Upper lobe of right lung (tissue), 1 donor: ENCODE measurements at regions not wholly inside any gene's neighbourhood (a gene's known extent, or its start where the extent isn't known, plus 50 kb on each side); places are given as distances from the start of the nearest gene placed in this dataset.

Source experiments
- ATAC-seq: fragments of 200-7000 bp; cut with Tn5 transposase; one replicate; pipeline ENCODE4 v1.9.1; 2020; ENCODE audit warnings: mild to moderate bottlenecking, moderate library complexity
- DNase-seq: peaks from one replicate; pipeline ENCODE4 v3.0.0-alpha.2; 2020
- H3K27ac ChIP-seq: fragments of 200-600 bp; one replicate; pipeline ENCODE4 v1.8.0; 2022
- H3K27me3 ChIP-seq: fragments of 200-600 bp; one replicate; pipeline ENCODE4 v1.8.0; 2022; ENCODE audit warnings: mild to moderate bottlenecking
- H3K36me3 ChIP-seq: fragments of 200-600 bp; one replicate; pipeline ENCODE4 v1.8.0; 2022
- H3K4me1 ChIP-seq: fragments of 200-600 bp; one replicate; pipeline ENCODE4 v1.8.0; 2022
- H3K4me3 ChIP-seq: fragments of 200-600 bp; one replicate; pipeline ENCODE4 v1.8.0; 2022; ENCODE audit warnings: mild to moderate bottlenecking
- H3K9me3 ChIP-seq: fragments of 200-600 bp; one replicate; pipeline ENCODE4 v1.8.0; 2022
- intact Hi-C: fragments of 100-400 bp; cut with DNase I; formaldehyde crosslinking; loops from one replicate; pipeline ENCODE4 v1.11.0; 2022
- TF ChIP-seq, protein P1 (sequence below): fragments of 200-600 bp; IDR thresholded peaks from one replicate; pipeline ENCODE4 v1.8.0; 2022; ENCODE audit warnings: antibody characterized with exemption
- donor health status: DM: no; HTN: yes; CAD: no; lungs with severe emphysema.

DNA sequence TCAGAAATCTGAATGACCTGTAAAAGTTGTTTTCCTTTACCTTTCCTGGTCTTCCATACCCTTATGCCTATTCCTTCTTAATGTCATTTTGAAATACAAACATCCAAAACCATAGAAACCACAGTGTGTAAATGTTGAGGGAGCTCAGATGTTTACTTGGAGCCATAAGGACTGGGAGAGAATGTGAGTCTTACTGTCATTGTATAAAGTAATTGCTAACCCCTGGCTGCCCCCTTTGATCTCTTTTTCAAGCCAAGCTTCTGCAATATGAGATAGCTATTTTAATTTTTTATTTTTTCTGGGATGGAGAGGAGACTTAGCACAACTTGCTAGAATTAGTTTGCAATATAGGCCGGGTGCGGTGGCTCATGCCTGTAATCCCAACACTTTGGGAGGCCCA is 124.4 kb upstream of the AKIRIN2 start:
- DNase-seq (no peak), ATAC-seq (no peak)
- no peaks in the 10 kb centered on the region for H3K27me3 ChIP-seq
- TF ChIP-seq, protein P1, sequence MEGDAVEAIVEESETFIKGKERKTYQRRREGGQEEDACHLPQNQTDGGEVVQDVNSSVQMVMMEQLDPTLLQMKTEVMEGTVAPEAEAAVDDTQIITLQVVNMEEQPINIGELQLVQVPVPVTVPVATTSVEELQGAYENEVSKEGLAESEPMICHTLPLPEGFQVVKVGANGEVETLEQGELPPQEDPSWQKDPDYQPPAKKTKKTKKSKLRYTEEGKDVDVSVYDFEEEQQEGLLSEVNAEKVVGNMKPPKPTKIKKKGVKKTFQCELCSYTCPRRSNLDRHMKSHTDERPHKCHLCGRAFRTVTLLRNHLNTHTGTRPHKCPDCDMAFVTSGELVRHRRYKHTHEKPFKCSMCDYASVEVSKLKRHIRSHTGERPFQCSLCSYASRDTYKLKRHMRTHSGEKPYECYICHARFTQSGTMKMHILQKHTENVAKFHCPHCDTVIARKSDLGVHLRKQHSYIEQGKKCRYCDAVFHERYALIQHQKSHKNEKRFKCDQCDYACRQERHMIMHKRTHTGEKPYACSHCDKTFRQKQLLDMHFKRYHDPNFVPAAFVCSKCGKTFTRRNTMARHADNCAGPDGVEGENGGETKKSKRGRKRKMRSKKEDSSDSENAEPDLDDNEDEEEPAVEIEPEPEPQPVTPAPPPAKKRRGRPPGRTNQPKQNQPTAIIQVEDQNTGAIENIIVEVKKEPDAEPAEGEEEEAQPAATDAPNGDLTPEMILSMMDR = no peak
- H3K36me3 ChIP-seq = no peaks in the 10 kb centered on the region
- intact Hi-C loops = no loop called here
- peaks cover 5% of the 10 kb centered on the region for H3K4me1 ChIP-seq
- no peak overlapping the region for H3K4me3 ChIP-seq
- no peak overlapping the region for H3K27ac ChIP-seq
- H3K9me3 ChIP-seq = no peaks in the 10 kb centered on the region

DNA sequence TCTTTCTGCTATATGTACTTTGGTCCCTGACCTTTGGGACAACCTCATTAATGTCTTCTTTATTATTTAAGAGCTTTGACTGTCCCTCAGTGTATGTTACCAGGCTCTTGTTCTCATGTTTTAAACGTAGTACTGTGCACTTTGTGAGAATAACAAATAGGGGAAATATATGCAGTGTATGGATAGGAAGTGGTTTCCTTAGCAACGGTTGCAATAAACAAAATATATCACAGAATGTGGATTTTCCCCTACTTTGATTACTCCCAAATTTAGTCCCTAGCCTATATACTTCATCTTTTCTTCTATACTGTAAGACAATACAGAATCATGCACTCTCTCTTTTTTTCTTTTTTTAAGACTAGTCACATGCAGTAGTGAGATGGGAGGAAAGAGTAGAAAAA is 123.8 kb upstream of the AKIRIN2 start:
- Histone ChIP-seq H3K36me3 (no peaks in the 10 kb centered on the region), H3K4me3 (no peak overlapping the region), H3K4me1 (peaks cover 5% of the 10 kb centered on the region), H3K27me3 (no peaks in the 10 kb centered on the region), H3K9me3 (no peaks in the 10 kb centered on the region), H3K27ac (no peak overlapping the region)
- DNase-seq (no peak), ATAC-seq (peak; percentile 54)
- TF ChIP-seq, protein P1 = no peak
- intact Hi-C loops = no loop called here

DNA sequence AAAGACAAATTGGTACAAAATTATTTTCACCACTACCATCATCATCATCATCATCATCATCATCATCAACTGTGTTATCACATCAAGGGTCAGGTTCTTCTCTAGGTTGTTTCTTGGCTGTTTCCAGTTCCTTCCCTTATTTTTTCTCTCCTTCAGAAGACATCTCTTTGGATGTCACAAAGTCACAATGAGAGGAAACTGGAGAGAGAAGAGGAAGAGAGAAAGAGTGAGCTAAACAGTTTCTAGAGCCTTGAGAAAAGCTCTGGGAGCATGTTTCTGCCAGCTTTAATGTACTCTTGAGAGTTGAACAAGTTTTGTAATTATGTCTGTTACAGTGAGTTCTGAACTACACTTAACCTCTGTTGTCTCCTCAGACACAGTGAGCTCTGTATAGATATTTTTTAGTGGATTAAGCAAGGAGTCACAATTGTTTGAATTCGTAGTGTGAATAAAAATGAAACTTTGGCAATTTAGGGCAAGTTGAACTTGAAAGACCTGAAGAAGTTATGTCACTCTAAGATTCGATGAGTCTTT is 123.0 kb upstream of the AKIRIN2 start:
- intact Hi-C loops = no loop called here
- TF ChIP-seq, protein P1 = no peak
- H3K27me3 ChIP-seq = no peaks in the 10 kb centered on the region
- ATAC-seq (peak; percentile 78), DNase-seq (no peak)
- H3K4me3 ChIP-seq = no peak overlapping the region
- H3K36me3 ChIP-seq = no peaks in the 10 kb centered on the region
- no peaks in the 10 kb centered on the region for H3K9me3 ChIP-seq
- no peak overlapping the region for H3K27ac ChIP-seq
- peaks cover 5% of the 10 kb centered on the region for H3K4me1 ChIP-seq

DNA sequence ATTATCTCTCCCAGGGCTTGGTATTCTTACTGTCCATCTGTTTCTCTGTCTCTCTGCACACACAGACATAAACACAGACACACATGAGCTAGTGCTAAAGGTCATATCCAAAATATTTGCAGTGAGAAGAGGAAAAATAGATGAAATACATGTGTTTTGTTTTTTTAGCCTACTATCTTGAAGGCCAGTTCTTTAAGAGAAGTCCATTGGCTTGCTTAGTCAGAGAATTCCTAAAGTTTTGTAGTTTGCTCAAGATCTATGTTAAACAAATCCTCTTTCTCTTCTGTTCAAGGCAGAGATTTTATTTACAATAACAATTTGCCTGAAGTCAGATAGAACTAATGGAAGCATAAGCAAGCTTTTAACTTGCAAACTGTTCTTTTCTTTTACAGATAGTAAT is 120.0 kb upstream of the AKIRIN2 start:
- Histone ChIP-seq H3K4me1 (peaks cover 4% of the 10 kb centered on the region), H3K36me3 (no peaks in the 10 kb centered on the region), H3K4me3 (no peak overlapping the region), H3K27me3 (no peaks in the 10 kb centered on the region), H3K27ac (no peak overlapping the region), H3K9me3 (no peaks in the 10 kb centered on the region)
- no peak for DNase-seq
- intact Hi-C loops = no loop called here
- TF ChIP-seq, protein P1 = no peak
- no peak for ATAC-seq

DNA sequence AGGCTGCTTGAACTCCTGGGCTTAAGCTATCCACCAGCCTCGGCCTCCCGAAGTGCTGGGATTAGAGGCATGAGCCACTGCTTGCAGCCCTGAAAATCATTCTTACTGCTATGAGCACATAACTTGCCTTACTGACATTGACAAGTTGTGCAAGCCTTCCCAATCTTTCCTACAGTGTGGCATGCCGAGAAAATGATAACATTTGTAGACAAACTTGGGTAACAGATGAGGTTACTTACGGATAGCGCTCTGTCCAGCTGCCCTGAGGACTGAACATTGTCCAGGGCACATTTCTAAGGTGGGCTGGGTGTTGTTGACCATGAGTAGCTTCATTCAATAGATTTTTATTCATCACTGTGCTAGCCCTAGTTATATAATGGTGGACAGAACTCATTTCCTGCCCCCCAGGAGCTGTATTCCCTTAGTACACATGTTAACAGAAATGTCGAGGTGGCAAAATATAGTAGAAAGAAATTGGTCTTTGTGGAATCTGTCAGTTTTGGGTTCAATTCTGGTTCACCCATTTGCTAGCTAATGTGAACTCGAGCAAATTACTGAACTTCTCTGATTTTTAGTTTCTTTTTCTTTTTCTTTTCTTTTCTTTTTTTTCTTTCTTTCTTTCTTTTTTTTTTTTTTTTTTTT is 118.4 kb upstream of the AKIRIN2 start:
- no peak overlapping the region for H3K27ac ChIP-seq
- intact Hi-C loops = no loop called here

More for the DNA sequence above, 118.4 kb upstream of the AKIRIN2 start:
- ATAC-seq = no peak
- no peak for DNase-seq
- H3K4me1 ChIP-seq = no peaks in the 10 kb centered on the region
- H3K36me3 ChIP-seq = no peaks in the 10 kb centered on the region
- no peak overlapping the region for H3K4me3 ChIP-seq
- H3K9me3 ChIP-seq = no peaks in the 10 kb centered on the region
- H3K27me3 ChIP-seq = no peaks in the 10 kb centered on the region
- TF ChIP-seq, protein P1 = no peak
